GM12878 (cell line): ENCODE measurements at regions not wholly inside any gene's neighbourhood (a gene's known extent, or its start where the extent isn't known, plus 50 kb on each side); places are given as distances from the start of the nearest gene placed in this dataset.
"Not testable (repeated sequence)": the region's sequence is repeated elsewhere in the genome, so short reads cannot be mapped to it uniquely, and the experiment has no call there.

Source experiments
- POLR2AphosphoS5 ChIP-seq: IDR thresholded peaks from 2 replicates; pipeline ENCODE4 v1.6.1; 2011; ENCODE audit warnings: mild to moderate bottlenecking, low read length, inconsistent platforms
- TF ChIP-seq, protein P1 (sequence below), 3 experiments: IDR thresholded peaks in 2 of 3; conservative IDR thresholded peaks in 1 of 3; 2 replicates each; pipeline ENCODE4 v1.5.1; 2011; ENCODE audit warnings: low read depth in 3 of 3, low read length in 3 of 3, mild to moderate bottlenecking in 3 of 3, control low read depth in 2 of 3, moderate library complexity in 2 of 3, inconsistent platforms in 1 of 3, mixed read lengths in 1 of 3; ENCODE audit not compliant: control insufficient read depth in 2 of 3, insufficient read depth in 1 of 3; ENCODE audit errors: extremely low read depth in 1 of 3

DNA sequence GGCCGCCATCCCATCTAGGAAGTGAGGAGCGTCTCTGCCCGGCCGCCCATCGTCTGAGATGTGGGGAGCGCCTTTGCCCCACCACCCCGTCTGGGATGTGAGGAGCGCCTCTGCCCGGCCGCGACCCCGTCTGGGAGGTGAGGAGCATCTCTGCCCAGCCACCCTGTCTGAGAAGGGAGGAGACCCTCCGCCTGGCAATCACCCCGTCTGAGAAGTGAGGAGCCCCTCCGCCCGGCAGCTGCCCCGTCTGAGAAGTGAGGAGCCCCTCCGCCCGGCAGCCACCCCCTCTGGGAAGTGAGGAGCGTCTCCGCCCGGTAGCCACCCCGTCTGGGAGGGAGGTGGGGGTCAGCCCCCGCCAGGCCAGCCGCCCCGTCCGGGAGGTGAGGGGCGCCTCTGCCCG is 194.2 kb upstream of the FBXL4 start:
- TF ChIP-seq, protein P1, sequence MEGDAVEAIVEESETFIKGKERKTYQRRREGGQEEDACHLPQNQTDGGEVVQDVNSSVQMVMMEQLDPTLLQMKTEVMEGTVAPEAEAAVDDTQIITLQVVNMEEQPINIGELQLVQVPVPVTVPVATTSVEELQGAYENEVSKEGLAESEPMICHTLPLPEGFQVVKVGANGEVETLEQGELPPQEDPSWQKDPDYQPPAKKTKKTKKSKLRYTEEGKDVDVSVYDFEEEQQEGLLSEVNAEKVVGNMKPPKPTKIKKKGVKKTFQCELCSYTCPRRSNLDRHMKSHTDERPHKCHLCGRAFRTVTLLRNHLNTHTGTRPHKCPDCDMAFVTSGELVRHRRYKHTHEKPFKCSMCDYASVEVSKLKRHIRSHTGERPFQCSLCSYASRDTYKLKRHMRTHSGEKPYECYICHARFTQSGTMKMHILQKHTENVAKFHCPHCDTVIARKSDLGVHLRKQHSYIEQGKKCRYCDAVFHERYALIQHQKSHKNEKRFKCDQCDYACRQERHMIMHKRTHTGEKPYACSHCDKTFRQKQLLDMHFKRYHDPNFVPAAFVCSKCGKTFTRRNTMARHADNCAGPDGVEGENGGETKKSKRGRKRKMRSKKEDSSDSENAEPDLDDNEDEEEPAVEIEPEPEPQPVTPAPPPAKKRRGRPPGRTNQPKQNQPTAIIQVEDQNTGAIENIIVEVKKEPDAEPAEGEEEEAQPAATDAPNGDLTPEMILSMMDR (IDR thresholded peaks at IDR 0.05 in 2 of 3, conservative IDR thresholded peaks at IDR 0.05 in 1 of 3; ENCODE audit: control insufficient read depth in 2 of 3, extremely low read depth in 1 of 3, insufficient read depth in 1 of 3, low read depth in 3 of 3, low read length in 3 of 3) = not testable (repeated sequence)
- TF ChIP-seq POLR2AphosphoS5 = not testable (repeated sequence)
